ENCODE measurements at regions not wholly inside any gene's neighbourhood (a gene's known extent, or its start where the extent isn't known, plus 50 kb on each side); places are given as distances from the start of the nearest gene placed in this dataset.

- Histone ChIP-seq H3K36me3 (replicated peaks; ENCODE audit: insufficient read depth, low read depth) (no peaks in the 10 kb centered on the region), H3K4me2 (no peak overlapping the region), H3K9me3 (ENCODE audit: low read depth) (no peaks in the 10 kb centered on the region), H2AFZ (no peak overlapping the region), H3K4me3 (no peak overlapping the region), H4K20me1 (ENCODE audit: insufficient read depth, poor library complexity, severe bottlenecking) (no peaks in the 10 kb centered on the region), H3K4me1 (ENCODE audit: insufficient read depth) (no peaks in the 10 kb centered on the region), H3K9me2 (replicated peaks; ENCODE audit: insufficient read depth) (no peaks in the 10 kb centered on the region), H3K79me2 (no peaks in the 10 kb centered on the region), H3K27ac (no peak overlapping the region), H3K27me3 (no peaks in the 10 kb centered on the region)
- TF ChIP-seq CTCF (IDR thresholded peaks at IDR 0.05; ENCODE audit: poor library complexity): no peak
- TF ChIP-seq EZH2 (IDR thresholded peaks at IDR 0.05; ENCODE audit: borderline replicate concordance): no peak
- TF ChIP-seq EZH2phosphoT487 (IDR thresholded peaks at IDR 0.05; ENCODE audit: low read depth, severe bottlenecking, unreplicated experiment): no peak
- no peak for DNase-seq (ENCODE audit: low spot score)
- 64% methylated on average over 1 of the region's 1 CpG for WGBS (ENCODE audit: low lambda C conversion rate, missing lambda C conversion rate)
Measured at GRCh38 chr2:76450024-76450475, 739.3 kb upstream of the GCFC2 start.

- no peaks in the 10 kb centered on the region for H3K36me3 ChIP-seq (replicated peaks; ENCODE audit: insufficient read depth, low read depth)
Measured at GRCh38 chr2:76448956-76449355, 738.2 kb upstream of the GCFC2 start.

GRCh38 chr2:76447294-76447693 lies 736.6 kb upstream of the GCFC2 start:
- H3K9me3 ChIP-seq (ENCODE audit: low read depth): no peaks in the 10 kb centered on the region
- H3K9me2 ChIP-seq (replicated peaks; ENCODE audit: insufficient read depth): no peaks in the 10 kb centered on the region
- no peaks in the 10 kb centered on the region for H3K27me3 ChIP-seq
- H4K20me1 ChIP-seq (ENCODE audit: insufficient read depth, poor library complexity, severe bottlenecking): no peaks in the 10 kb centered on the region
- no peak for DNase-seq (ENCODE audit: low spot score)
- no peak overlapping the region for H3K4me2 ChIP-seq
- H3K79me2 ChIP-seq: no peaks in the 10 kb centered on the region
- 74% methylated on average over 3 of the region's 3 CpGs for WGBS (ENCODE audit: low lambda C conversion rate, missing lambda C conversion rate)
- TF ChIP-seq EZH2 (IDR thresholded peaks at IDR 0.05; ENCODE audit: borderline replicate concordance) (no peak), CTCF (IDR thresholded peaks at IDR 0.05; ENCODE audit: poor library complexity) (no peak), EZH2phosphoT487 (IDR thresholded peaks at IDR 0.05; ENCODE audit: low read depth, severe bottlenecking, unreplicated experiment) (no peak)
- H3K4me1 ChIP-seq (ENCODE audit: insufficient read depth): no peaks in the 10 kb centered on the region
- no peak overlapping the region for H3K27ac ChIP-seq
- no peak overlapping the region for H3K4me3 ChIP-seq
- H3K36me3 ChIP-seq (replicated peaks; ENCODE audit: insufficient read depth, low read depth): no peaks in the 10 kb centered on the region
- H2AFZ ChIP-seq: no peak overlapping the region

More at GRCh38 chr2:76448956-76449355, 738.2 kb upstream of the GCFC2 start:
- H2AFZ ChIP-seq: no peak overlapping the region
- no peaks in the 10 kb centered on the region for H3K9me2 ChIP-seq (replicated peaks; ENCODE audit: insufficient read depth)
- H3K27ac ChIP-seq: no peak overlapping the region
- H3K4me3 ChIP-seq: no peak overlapping the region
- no peaks in the 10 kb centered on the region for H3K4me1 ChIP-seq (ENCODE audit: insufficient read depth)
- no peak overlapping the region for H3K4me2 ChIP-seq
- H3K9me3 ChIP-seq (ENCODE audit: low read depth): no peaks in the 10 kb centered on the region
- WGBS (ENCODE audit: low lambda C conversion rate, missing lambda C conversion rate): 93% methylated on average over 1 of the region's 1 CpG
- no peaks in the 10 kb centered on the region for H4K20me1 ChIP-seq (ENCODE audit: insufficient read depth, poor library complexity, severe bottlenecking)
- no peak for DNase-seq (ENCODE audit: low spot score)
- no peaks in the 10 kb centered on the region for H3K79me2 ChIP-seq
- H3K27me3 ChIP-seq: no peaks in the 10 kb centered on the region
- no peak for TF ChIP-seq CTCF (IDR thresholded peaks at IDR 0.05; ENCODE audit: poor library complexity)
- no peak for TF ChIP-seq EZH2 (IDR thresholded peaks at IDR 0.05; ENCODE audit: borderline replicate concordance)
- no peak for TF ChIP-seq EZH2phosphoT487 (IDR thresholded peaks at IDR 0.05; ENCODE audit: low read depth, severe bottlenecking, unreplicated experiment)

GRCh38 chr2:76446872-76447271 lies 736.2 kb upstream of the GCFC2 start:
- no peaks in the 10 kb centered on the region for H3K36me3 ChIP-seq (replicated peaks; ENCODE audit: insufficient read depth, low read depth)
- H2AFZ ChIP-seq: no peak overlapping the region
- TF ChIP-seq EZH2phosphoT487 (IDR thresholded peaks at IDR 0.05; ENCODE audit: low read depth, severe bottlenecking, unreplicated experiment) (no peak), EZH2 (IDR thresholded peaks at IDR 0.05; ENCODE audit: borderline replicate concordance) (no peak), CTCF (IDR thresholded peaks at IDR 0.05; ENCODE audit: poor library complexity) (no peak)
- no peaks in the 10 kb centered on the region for H3K79me2 ChIP-seq
- H3K9me3 ChIP-seq (ENCODE audit: low read depth): no peaks in the 10 kb centered on the region
- H3K4me3 ChIP-seq: no peak overlapping the region
- no peak overlapping the region for H3K4me2 ChIP-seq
- no peaks in the 10 kb centered on the region for H3K27me3 ChIP-seq
- H3K27ac ChIP-seq: no peak overlapping the region
- no peaks in the 10 kb centered on the region for H3K9me2 ChIP-seq (replicated peaks; ENCODE audit: insufficient read depth)
- no peaks in the 10 kb centered on the region for H3K4me1 ChIP-seq (ENCODE audit: insufficient read depth)
- H4K20me1 ChIP-seq (ENCODE audit: insufficient read depth, poor library complexity, severe bottlenecking): no peaks in the 10 kb centered on the region
- no peak for DNase-seq (ENCODE audit: low spot score)

Measured in hepatocyte (in vitro differentiated cells).